ENCODE measurements at regions not wholly inside any gene's neighbourhood (a gene's known extent, or its start where the extent isn't known, plus 50 kb on each side); places are given as distances from the start of the nearest gene placed in this dataset.

GRCh38 chr3:181298421-181298820, 308.9 kb upstream of the DNAJC19 start:
- no peaks in the 10 kb centered on the region for H3K27me3 ChIP-seq
- intact Hi-C loops (cut with DNase I; ENCODE audit: low total_unique reads) = no loop called here
- H3K9me3 ChIP-seq = no peaks in the 10 kb centered on the region
- H3K27ac ChIP-seq = no peak overlapping the region
- DNase-seq (ENCODE audit: low spot score in 2 of 2) = no peak
- H3K4me1 ChIP-seq = no peaks in the 10 kb centered on the region
- TF ChIP-seq, protein P1, sequence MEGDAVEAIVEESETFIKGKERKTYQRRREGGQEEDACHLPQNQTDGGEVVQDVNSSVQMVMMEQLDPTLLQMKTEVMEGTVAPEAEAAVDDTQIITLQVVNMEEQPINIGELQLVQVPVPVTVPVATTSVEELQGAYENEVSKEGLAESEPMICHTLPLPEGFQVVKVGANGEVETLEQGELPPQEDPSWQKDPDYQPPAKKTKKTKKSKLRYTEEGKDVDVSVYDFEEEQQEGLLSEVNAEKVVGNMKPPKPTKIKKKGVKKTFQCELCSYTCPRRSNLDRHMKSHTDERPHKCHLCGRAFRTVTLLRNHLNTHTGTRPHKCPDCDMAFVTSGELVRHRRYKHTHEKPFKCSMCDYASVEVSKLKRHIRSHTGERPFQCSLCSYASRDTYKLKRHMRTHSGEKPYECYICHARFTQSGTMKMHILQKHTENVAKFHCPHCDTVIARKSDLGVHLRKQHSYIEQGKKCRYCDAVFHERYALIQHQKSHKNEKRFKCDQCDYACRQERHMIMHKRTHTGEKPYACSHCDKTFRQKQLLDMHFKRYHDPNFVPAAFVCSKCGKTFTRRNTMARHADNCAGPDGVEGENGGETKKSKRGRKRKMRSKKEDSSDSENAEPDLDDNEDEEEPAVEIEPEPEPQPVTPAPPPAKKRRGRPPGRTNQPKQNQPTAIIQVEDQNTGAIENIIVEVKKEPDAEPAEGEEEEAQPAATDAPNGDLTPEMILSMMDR (IDR thresholded peaks at IDR 0.05) = no peak
- TF ChIP-seq POLR2A (IDR thresholded peaks at IDR 0.05) = no peak
- TF ChIP-seq POLR2AphosphoS5 (IDR thresholded peaks at IDR 0.05) = no peak
- no peak overlapping the region for H3K4me3 ChIP-seq
- H3K36me3 ChIP-seq = no peaks in the 10 kb centered on the region

- DNase-seq (ENCODE audit: low spot score in 2 of 2) = no peak
- Histone ChIP-seq H3K9me3 (no peaks in the 10 kb centered on the region), H3K4me3 (no peak overlapping the region), H3K36me3 (no peaks in the 10 kb centered on the region), H3K27me3 (no peaks in the 10 kb centered on the region), H3K4me1 (no peaks in the 10 kb centered on the region), H3K27ac (no peak overlapping the region)
- TF ChIP-seq POLR2A (IDR thresholded peaks at IDR 0.05) (no peak), POLR2AphosphoS5 (IDR thresholded peaks at IDR 0.05) (no peak)
- TF ChIP-seq, protein P1 (IDR thresholded peaks at IDR 0.05) = no peak
- intact Hi-C loops (cut with DNase I; ENCODE audit: low total_unique reads) = no loop called here
These were observed 303.4 kb upstream of the DNAJC19 start for GRCh38 chr3:181292984-181293383.

DNA sequence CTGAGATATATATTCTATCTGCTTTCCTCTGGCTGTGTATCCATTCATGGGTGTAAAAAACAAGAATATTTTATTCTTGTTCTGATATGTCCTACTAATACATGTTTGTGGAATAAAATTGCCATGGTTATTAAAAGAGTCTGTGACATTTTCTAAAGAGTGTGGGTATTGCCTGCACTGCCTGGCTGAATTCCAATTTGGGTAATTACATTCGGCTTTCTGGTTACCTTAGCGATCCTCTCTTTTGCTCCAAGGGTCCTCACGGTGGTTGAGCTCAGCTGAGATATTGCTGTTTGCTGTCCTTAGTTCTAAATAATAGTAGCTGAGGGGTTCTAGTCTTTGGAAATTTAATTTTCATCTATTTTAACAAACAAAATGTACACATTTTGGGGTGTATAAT, 301.4 kb upstream of the DNAJC19 start:
- TF ChIP-seq POLR2A (IDR thresholded peaks at IDR 0.05) = no peak
- TF ChIP-seq, protein P1 (IDR thresholded peaks at IDR 0.05) = no peak
- no peak for TF ChIP-seq POLR2AphosphoS5 (IDR thresholded peaks at IDR 0.05)
- Histone ChIP-seq H3K4me1 (no peaks in the 10 kb centered on the region), H3K4me3 (no peak overlapping the region), H3K9me3 (no peaks in the 10 kb centered on the region), H3K27ac (no peak overlapping the region), H3K36me3 (no peaks in the 10 kb centered on the region), H3K27me3 (no peaks in the 10 kb centered on the region)
- intact Hi-C loops (cut with DNase I; ENCODE audit: low total_unique reads) = no loop called here
- no peak for DNase-seq (ENCODE audit: low spot score in 2 of 2)

DNA sequence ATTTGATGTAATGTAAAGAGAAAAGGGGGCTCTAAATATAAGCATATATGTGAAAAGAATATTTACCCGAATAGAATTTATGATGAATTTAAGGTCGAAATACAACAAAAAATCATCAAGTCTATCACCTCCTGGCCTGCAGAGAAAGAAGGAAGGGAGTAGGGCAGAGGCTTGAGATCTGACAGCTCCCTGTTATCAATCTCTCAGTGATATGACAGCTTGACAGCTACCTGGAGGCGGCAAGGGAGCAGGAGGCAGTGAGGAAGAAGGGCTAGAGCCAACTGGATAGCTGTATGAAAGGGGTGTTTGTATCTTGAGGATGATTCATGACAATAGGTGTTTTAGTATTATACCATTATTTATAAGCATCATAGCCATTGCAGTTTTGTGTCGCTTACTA, 299.8 kb upstream of the DNAJC19 start:
- H3K9me3 ChIP-seq = no peaks in the 10 kb centered on the region

GRCh38 chr3:181288145-181288544, 298.6 kb upstream of the DNAJC19 start:
- no peak for TF ChIP-seq POLR2AphosphoS5 (IDR thresholded peaks at IDR 0.05)
- TF ChIP-seq POLR2A (IDR thresholded peaks at IDR 0.05) = no peak
- TF ChIP-seq, protein P1 (IDR thresholded peaks at IDR 0.05) = no peak
- H3K27me3 ChIP-seq = no peaks in the 10 kb centered on the region
- no peaks in the 10 kb centered on the region for H3K9me3 ChIP-seq
- no peaks in the 10 kb centered on the region for H3K4me1 ChIP-seq
- intact Hi-C loops (cut with DNase I; ENCODE audit: low total_unique reads) = loop anchor here (5.0 kb wide), 1 partner anchor 1516 kb away; no protein-coding TSS in a partner anchor
- no peak for DNase-seq (ENCODE audit: low spot score in 2 of 2)
- H3K36me3 ChIP-seq = no peaks in the 10 kb centered on the region
- no peak overlapping the region for H3K27ac ChIP-seq
- no peak overlapping the region for H3K4me3 ChIP-seq

More for the DNA sequence above, 299.8 kb upstream of the DNAJC19 start:
- intact Hi-C loops (cut with DNase I; ENCODE audit: low total_unique reads) = loop anchor here (5.0 kb wide), 1 partner anchor 1517 kb away; no protein-coding TSS in a partner anchor
- no peak for TF ChIP-seq POLR2A (IDR thresholded peaks at IDR 0.05)
- TF ChIP-seq POLR2AphosphoS5 (IDR thresholded peaks at IDR 0.05) = no peak
- TF ChIP-seq, protein P1 (IDR thresholded peaks at IDR 0.05) = no peak
- Histone ChIP-seq H3K27ac (no peak overlapping the region), H3K4me3 (no peak overlapping the region), H3K36me3 (no peaks in the 10 kb centered on the region), H3K27me3 (no peaks in the 10 kb centered on the region), H3K4me1 (no peaks in the 10 kb centered on the region)
- no peak for DNase-seq (ENCODE audit: low spot score in 2 of 2)
